ENCODE measurements at regions not wholly inside any gene's neighbourhood (a gene's known extent, or its start where the extent isn't known, plus 50 kb on each side); places are given as distances from the start of the nearest gene placed in this dataset.
A peak's percentile ranks its signal among the peaks of the same experiment; 100 is the strongest.

DNA sequence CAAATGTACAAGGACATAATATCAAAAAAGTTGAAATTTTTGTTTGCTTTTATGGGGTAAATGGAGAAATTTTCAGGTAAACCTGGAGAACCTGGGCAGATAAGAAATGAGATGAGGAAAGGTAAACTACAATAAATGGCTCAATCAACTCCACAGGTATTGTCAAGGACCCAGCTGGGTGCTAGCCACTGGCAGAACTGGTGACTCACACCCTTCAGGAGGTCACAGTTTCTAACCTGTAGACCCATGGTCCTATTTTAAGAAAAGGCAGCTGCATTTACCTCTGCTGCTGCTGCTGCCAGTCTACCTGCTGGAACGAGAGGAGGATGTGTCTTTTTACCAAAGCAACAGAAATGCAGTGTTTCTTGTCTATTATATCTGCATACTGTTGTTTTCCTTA, 226.6 kb downstream of the ALG10B start:
- Histone ChIP-seq H3K36me3 (ENCODE audit: low read depth) (no peaks in the 10 kb centered on the region), H3K4me3 (ENCODE audit: severe bottlenecking) (no peak overlapping the region), H3K9me3 (ENCODE audit: severe bottlenecking) (no peaks in the 10 kb centered on the region), H3K4me1 (ENCODE audit: insufficient read depth, poor library complexity, severe bottlenecking) (peaks cover 9% of the 10 kb centered on the region), H3K27me3 (ENCODE audit: insufficient read depth, poor library complexity, severe bottlenecking) (no peaks in the 10 kb centered on the region), H3K27ac (ENCODE audit: poor library complexity, severe bottlenecking) (no peak overlapping the region)
- no peak for ATAC-seq (ENCODE audit: low read depth)
- no peak for DNase-seq (ENCODE audit: low spot score)
- TF ChIP-seq CTCF (IDR thresholded peaks at IDR 0.05; ENCODE audit: poor library complexity, severe bottlenecking): no peak

DNA sequence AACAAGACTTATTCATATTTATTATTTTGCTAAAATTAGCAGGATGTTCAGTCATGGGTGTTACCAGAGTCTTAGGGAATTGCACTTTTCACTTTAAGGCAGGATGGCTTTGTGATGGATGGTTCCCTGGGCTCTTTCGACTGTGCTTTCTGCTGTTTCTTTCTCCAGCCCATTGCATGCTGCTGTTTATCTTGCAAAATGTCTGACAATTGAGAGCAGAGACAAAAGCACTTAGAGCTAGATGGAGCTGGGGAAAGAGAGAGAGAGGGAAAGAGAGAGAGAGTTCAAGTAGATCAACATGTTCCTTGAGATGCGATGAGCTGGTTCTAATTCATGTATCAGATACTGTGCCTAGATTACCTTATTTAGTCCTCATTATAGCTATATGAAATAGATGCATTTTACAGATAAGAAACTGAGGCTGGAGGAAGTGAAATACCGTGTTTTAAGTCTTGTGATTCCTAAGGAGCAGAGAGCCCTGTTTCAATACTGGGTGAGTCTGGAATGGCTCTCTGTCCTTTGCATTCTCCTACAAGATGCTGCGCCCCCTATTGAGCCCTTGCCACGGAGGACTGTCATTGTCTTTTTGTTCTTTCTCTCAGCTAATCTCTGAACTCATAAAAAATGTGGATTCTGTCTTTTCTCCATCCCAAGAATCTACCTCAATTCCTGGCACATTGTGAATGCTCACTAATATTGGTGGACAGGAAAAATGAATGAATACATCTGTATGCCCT, 227.9 kb downstream of the ALG10B start:
- H3K27ac ChIP-seq (ENCODE audit: poor library complexity, severe bottlenecking): no peak overlapping the region
- H3K36me3 ChIP-seq (ENCODE audit: low read depth): no peaks in the 10 kb centered on the region
- peaks cover 9% of the 10 kb centered on the region for H3K4me1 ChIP-seq (ENCODE audit: insufficient read depth, poor library complexity, severe bottlenecking)
- H3K27me3 ChIP-seq (ENCODE audit: insufficient read depth, poor library complexity, severe bottlenecking): no peaks in the 10 kb centered on the region
- no peak overlapping the region for H3K4me3 ChIP-seq (ENCODE audit: severe bottlenecking)
- ATAC-seq (ENCODE audit: low read depth) (no peak), DNase-seq (ENCODE audit: low spot score) (no peak)
- TF ChIP-seq CTCF (IDR thresholded peaks at IDR 0.05; ENCODE audit: poor library complexity, severe bottlenecking): peak; percentile 10
- H3K9me3 ChIP-seq (ENCODE audit: severe bottlenecking): no peaks in the 10 kb centered on the region

- Histone ChIP-seq H3K27ac (ENCODE audit: poor library complexity, severe bottlenecking) (no peak overlapping the region), H3K4me1 (ENCODE audit: insufficient read depth, poor library complexity, severe bottlenecking) (peaks cover 9% of the 10 kb centered on the region), H3K27me3 (ENCODE audit: insufficient read depth, poor library complexity, severe bottlenecking) (no peaks in the 10 kb centered on the region), H3K36me3 (ENCODE audit: low read depth) (no peaks in the 10 kb centered on the region), H3K9me3 (ENCODE audit: severe bottlenecking) (no peaks in the 10 kb centered on the region), H3K4me3 (ENCODE audit: severe bottlenecking) (no peak overlapping the region)
- ATAC-seq (ENCODE audit: low read depth) (peak; percentile 90), DNase-seq (ENCODE audit: low spot score) (no peak)
- TF ChIP-seq CTCF (IDR thresholded peaks at IDR 0.05; ENCODE audit: poor library complexity, severe bottlenecking): no peak
These were observed 231.0 kb downstream of the ALG10B start for GRCh38 chr12:38547586-38547985.

GRCh38 chr12:38555620-38556591, 239.3 kb downstream of the ALG10B start:
- ATAC-seq (ENCODE audit: low read depth): 0 out of 3 replicates have a peak, but pooled peaks have one; percentile 40
- no peaks in the 10 kb centered on the region for H3K9me3 ChIP-seq (ENCODE audit: severe bottlenecking)
- no peak for TF ChIP-seq CTCF (IDR thresholded peaks at IDR 0.05; ENCODE audit: poor library complexity, severe bottlenecking)
- no peaks in the 10 kb centered on the region for H3K27me3 ChIP-seq (ENCODE audit: insufficient read depth, poor library complexity, severe bottlenecking)
- no peak for DNase-seq (ENCODE audit: low spot score)
- no peaks in the 10 kb centered on the region for H3K36me3 ChIP-seq (ENCODE audit: low read depth)
- H3K4me1 ChIP-seq (ENCODE audit: insufficient read depth, poor library complexity, severe bottlenecking): no peaks in the 10 kb centered on the region
- H3K4me3 ChIP-seq (ENCODE audit: severe bottlenecking): no peak overlapping the region
- no peak overlapping the region for H3K27ac ChIP-seq (ENCODE audit: poor library complexity, severe bottlenecking)
